MM.1S (cell line): ENCODE measurements at regions not wholly inside any gene's neighbourhood (a gene's known extent, or its start where the extent isn't known, plus 50 kb on each side); places are given as distances from the start of the nearest gene placed in this dataset.

ENCODE experiments used
- CTCF ChIP-seq: fragments of 300-600 bp; sonication (generic); IDR thresholded peaks from 2 replicates; pipeline ENCODE4 v1.5.1; 2016; ENCODE audit warnings: antibody characterized with exemption, low read length, mixed read lengths
- EZH2phosphoT487 ChIP-seq: fragments of 300-600 bp; sonication (generic); IDR thresholded peaks from 2 replicates; pipeline ENCODE4 v1.6.1; 2018; ENCODE audit warnings: antibody characterized with exemption, low read length

DNA sequence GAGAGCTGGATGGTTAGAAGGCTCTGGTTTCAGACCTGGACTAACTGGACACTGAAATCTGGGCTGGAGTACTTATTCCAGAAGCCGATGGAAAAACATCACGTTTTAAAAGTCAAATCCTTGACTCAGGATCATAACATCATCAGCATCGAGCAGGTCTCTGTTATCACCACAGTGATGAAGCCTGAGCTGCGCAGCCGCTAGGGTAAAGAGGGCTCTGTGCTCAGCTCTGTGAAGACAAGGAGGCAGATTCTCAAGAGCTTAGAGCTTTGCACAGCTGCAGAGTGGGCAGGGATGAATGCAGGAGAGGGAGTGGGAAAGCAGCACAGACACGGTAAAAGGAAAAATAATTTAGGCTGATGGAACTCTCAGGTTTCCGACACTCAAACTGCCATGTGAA is 208.8 kb upstream of the TAS2R1 start:
- TF ChIP-seq EZH2phosphoT487 (no peak), CTCF (no peak)
